HL-60 (cell line): ENCODE measurements at regions not wholly inside any gene's neighbourhood (a gene's known extent, or its start where the extent isn't known, plus 50 kb on each side); places are given as distances from the start of the nearest gene placed in this dataset.

Experiments
- DNase-seq, 2 experiments: peaks; one replicate each; pipeline ENCODE4 v3.0.0-alpha.2; 2010 to 2020; ENCODE audit warnings: low read depth in 1 of 2, low spot score in 1 of 2
- H3K27ac ChIP-seq: fragments of 250-450 bp; sonication (Bioruptor Pico); replicated peaks from 2 replicates; pipeline ENCODE4 v1.5.1; 2020; ENCODE audit warnings: mild to moderate bottlenecking, moderate library complexity
- H3K27me3 ChIP-seq: fragments of 250-450 bp; sonication (Bioruptor Pico); 2 replicates; pipeline ENCODE4 v1.5.1; 2021; ENCODE audit warnings: mild to moderate bottlenecking, moderate library complexity; ENCODE audit not compliant: insufficient read depth, poor library complexity, severe bottlenecking
- H3K4me3 ChIP-seq: replicated peaks from 2 replicates; pipeline ENCODE4 v1.5.1; 2011; ENCODE audit warnings: mild to moderate bottlenecking, control low read depth, low read length; ENCODE audit not compliant: insufficient read depth
- GABPA ChIP-seq: IDR thresholded peaks from 2 replicates; pipeline ENCODE4 v1.6.1; 2012; ENCODE audit warnings: low read depth
- POLR2AphosphoS5 ChIP-seq: IDR thresholded peaks from 2 replicates; pipeline ENCODE4 v1.6.1; 2012; ENCODE audit warnings: low read depth
- REST ChIP-seq: IDR thresholded peaks from 2 replicates; pipeline ENCODE4 v1.6.1; 2012; ENCODE audit warnings: low read depth; ENCODE audit not compliant: insufficient replicate concordance
- SPI1 ChIP-seq: IDR thresholded peaks from 2 replicates; pipeline ENCODE4 v1.6.1; 2012; ENCODE audit warnings: low read depth, mild to moderate bottlenecking, borderline replicate concordance
- TF ChIP-seq, protein P1 (sequence below): IDR thresholded peaks from one replicate; pipeline ENCODE4 v1.5.1; 2011; ENCODE audit warnings: low read length, control low read depth, inconsistent platforms; ENCODE audit not compliant: insufficient read depth

DNA sequence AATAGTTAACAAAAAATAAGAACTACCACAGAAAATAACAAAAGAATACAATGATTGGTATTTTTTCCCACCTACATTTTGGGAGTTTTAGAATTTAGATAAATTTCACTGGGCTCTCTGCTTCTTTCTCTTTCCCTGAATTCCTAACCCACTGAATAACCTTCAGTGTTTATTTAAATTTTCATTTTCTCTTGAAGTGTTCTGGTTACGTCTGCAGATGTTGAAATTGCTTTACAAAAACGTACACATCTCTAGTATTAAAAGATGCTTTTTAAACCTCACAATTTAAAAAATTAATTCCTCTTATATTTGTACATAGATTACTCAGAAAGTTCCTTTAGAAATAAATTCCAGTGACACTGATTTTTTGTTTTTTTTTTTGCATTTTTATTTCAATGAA lies 158.7 kb upstream of the TUT7 start:
- peaks cover 4% of the 10 kb centered on the region for H3K27me3 ChIP-seq
- H3K27ac ChIP-seq, result no peak overlapping the region
- DNase-seq, result no peak
- no peak overlapping the region for H3K4me3 ChIP-seq
- no peak for TF ChIP-seq POLR2AphosphoS5
- TF ChIP-seq REST, result no peak
- no peak for TF ChIP-seq GABPA
- TF ChIP-seq, protein P1, sequence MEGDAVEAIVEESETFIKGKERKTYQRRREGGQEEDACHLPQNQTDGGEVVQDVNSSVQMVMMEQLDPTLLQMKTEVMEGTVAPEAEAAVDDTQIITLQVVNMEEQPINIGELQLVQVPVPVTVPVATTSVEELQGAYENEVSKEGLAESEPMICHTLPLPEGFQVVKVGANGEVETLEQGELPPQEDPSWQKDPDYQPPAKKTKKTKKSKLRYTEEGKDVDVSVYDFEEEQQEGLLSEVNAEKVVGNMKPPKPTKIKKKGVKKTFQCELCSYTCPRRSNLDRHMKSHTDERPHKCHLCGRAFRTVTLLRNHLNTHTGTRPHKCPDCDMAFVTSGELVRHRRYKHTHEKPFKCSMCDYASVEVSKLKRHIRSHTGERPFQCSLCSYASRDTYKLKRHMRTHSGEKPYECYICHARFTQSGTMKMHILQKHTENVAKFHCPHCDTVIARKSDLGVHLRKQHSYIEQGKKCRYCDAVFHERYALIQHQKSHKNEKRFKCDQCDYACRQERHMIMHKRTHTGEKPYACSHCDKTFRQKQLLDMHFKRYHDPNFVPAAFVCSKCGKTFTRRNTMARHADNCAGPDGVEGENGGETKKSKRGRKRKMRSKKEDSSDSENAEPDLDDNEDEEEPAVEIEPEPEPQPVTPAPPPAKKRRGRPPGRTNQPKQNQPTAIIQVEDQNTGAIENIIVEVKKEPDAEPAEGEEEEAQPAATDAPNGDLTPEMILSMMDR, result no peak
- TF ChIP-seq SPI1, result no peak

GRCh38 chr9:86511614-86512360 lies 157.6 kb upstream of the TUT7 start:
- no peak overlapping the region for H3K4me3 ChIP-seq
- H3K27ac ChIP-seq, result no peak overlapping the region
- H3K27me3 ChIP-seq, result no peaks in the 10 kb centered on the region
- DNase-seq, result no peak
- TF ChIP-seq, protein P1, result no peak
- TF ChIP-seq GABPA, result no peak

DNA sequence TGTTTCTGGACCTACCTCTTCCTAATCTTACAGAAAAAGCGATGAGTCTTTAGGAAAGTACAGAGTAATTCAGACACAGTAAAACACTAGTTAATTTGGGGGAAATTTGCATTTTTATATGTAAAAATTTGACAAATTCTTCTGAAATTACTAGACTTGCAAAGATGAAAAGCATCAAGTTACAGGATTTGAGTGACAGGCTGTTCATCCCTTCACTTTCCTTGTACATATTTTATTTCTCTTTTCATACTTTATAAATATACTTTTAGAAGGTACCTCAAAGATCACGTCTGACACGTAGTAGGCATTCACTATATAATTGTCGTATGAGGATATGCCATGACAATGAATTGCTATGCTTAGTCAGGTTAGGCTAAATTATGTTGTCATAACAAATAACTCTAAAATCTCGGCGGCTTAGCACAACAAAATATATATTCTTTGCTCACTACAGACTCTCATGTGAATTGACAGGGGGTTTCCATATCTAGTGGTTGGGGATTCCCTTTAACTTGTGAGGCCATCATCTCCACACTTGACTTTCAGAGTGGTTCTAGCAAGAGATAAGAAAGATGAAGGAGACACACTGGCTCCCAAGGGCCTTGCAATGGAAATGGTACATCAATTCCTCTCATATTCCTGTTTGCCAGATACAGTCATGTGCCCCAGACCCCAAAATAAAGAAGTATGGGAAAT lies 154.1 kb upstream of the TUT7 start:
- Histone ChIP-seq H3K4me3 (no peak overlapping the region), H3K27me3 (no peaks in the 10 kb centered on the region), H3K27ac (no peak overlapping the region)
- DNase-seq, result no peak
- no peak for TF ChIP-seq SPI1
- no peak for TF ChIP-seq POLR2AphosphoS5
- no peak for TF ChIP-seq REST
- TF ChIP-seq, protein P1, result no peak
- no peak for TF ChIP-seq GABPA

DNA sequence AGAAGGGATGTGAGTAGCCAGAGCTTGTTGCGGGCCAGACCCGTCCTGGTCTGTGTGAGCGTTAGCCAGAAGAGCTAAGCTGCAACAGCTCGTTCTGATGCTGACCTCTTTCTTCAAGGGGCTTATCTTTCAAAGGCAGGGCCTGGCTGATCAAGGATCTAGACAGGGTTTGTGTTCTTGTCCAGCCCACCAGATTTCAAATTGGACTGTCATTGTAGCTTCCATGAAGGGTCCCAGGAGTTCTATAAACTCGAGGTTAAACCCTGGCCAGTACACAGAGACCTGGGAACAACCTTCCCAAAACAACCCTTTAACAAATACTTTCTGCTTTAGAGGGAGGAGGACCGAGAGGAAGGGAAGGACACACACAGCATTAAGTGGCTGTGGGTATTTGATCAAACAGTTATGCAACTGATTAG lies 153.0 kb upstream of the TUT7 start:
- Histone ChIP-seq H3K27me3 (no peaks in the 10 kb centered on the region), H3K27ac (no peak overlapping the region), H3K4me3 (no peak overlapping the region)
- DNase-seq, result no peak
- TF ChIP-seq REST (no peak), POLR2AphosphoS5 (no peak), SPI1 (no peak), GABPA (no peak)
- TF ChIP-seq, protein P1, result no peak
